Nephron progenitor cell (in vitro differentiated cells): ENCODE measurements at regions not wholly inside any gene's neighbourhood (a gene's known extent, or its start where the extent isn't known, plus 50 kb on each side); places are given as distances from the start of the nearest gene placed in this dataset.
"Not testable (repeated sequence)": the region's sequence is repeated elsewhere in the genome, so short reads cannot be mapped to it uniquely, and the experiment has no call there.

Experiments
- DNase-seq: peaks from one replicate; pipeline ENCODE4 v3.0.0; 2021
- H3K27ac Mint-ChIP-seq: 2 replicates; pipeline ENCODE4 v1.8.0; 2021; ENCODE audit warnings: mild to moderate bottlenecking, moderate library complexity, mixed read lengths
- H3K27me3 Mint-ChIP-seq: 2 replicates; pipeline ENCODE4 v1.8.0; 2021; ENCODE audit warnings: mild to moderate bottlenecking, low read depth, mixed read lengths; ENCODE audit not compliant: poor library complexity
- H3K36me3 Mint-ChIP-seq: 2 replicates; pipeline ENCODE4 v1.8.0; 2021; ENCODE audit warnings: low read depth, mixed read lengths
- H3K4me1 Mint-ChIP-seq: 2 replicates; pipeline ENCODE4 v1.8.0; 2021; ENCODE audit warnings: mixed read lengths
- H3K4me3 Mint-ChIP-seq: 2 replicates; pipeline ENCODE4 v1.8.0; 2021; ENCODE audit warnings: mild to moderate bottlenecking, moderate library complexity, mixed read lengths
- H3K9me3 Mint-ChIP-seq: 2 replicates; pipeline ENCODE4 v1.8.0; 2021; ENCODE audit warnings: mild to moderate bottlenecking, moderate library complexity, mixed read lengths
- TF ChIP-seq, protein P1 (sequence below): fragments of 200-600 bp; sonication (generic); IDR thresholded peaks from 2 replicates; pipeline ENCODE4 v1.5.0; 2021; ENCODE audit warnings: antibody characterized with exemption

DNA sequence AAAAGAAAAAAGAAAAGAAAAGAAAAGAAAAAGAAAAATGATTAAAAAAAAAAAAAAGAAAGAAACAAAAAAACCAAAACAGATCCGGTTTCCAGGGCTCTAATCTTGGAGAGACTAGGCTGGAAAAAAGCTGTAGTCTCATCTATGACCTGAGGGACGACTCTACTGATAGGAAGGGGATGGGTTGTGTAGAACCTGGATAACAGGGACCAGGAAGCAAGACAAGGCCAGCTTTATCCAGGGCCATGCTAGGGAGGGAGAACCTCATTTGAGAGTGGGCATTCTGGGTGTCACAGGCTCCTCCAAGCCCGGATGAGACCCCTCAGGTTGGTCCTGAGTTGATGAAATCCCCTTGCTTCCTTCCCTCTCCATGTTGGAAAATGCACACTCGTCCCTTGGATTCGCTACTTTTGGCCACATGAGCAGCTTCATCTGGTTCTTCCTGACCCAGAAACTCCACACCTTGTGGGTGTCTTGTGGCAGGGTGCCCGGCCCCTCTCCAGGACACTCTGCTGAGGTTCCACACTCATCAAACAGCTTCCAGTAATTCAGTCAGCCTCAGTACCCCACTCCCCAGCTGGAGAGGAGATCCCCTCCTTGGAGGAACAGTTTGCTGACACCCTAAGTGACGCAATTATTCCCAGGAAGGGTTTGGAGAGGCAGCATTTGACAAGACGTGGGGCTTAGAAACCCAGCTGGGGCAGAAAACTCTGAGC lies 71.1 kb upstream of the LHFPL2 start:
- H3K4me1 Mint-ChIP-seq = peaks cover 42% of the 10 kb centered on the region

DNA sequence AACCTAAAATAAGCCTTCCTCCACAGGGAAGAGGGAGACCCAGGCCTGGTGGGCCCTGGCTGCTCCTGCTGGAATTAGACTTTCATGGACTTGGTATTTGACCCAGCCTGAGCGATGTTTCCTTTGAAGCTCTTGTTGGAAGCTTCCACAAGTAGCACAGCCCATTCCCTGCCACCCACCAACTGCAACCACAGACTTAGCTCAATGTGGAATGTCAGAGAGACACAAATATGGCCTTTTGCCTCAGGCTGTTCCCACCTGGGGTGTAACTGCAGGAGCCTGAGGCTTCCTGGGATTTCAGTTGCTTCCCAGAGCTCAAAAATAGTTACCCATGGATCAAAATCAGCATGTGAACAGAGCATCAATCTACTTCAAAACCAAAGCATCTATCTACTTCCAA lies 70.3 kb upstream of the LHFPL2 start:
- no peak overlapping the region for H3K27ac Mint-ChIP-seq
- H3K27me3 Mint-ChIP-seq = peaks cover 7% of the 10 kb centered on the region
- TF ChIP-seq, protein P1, sequence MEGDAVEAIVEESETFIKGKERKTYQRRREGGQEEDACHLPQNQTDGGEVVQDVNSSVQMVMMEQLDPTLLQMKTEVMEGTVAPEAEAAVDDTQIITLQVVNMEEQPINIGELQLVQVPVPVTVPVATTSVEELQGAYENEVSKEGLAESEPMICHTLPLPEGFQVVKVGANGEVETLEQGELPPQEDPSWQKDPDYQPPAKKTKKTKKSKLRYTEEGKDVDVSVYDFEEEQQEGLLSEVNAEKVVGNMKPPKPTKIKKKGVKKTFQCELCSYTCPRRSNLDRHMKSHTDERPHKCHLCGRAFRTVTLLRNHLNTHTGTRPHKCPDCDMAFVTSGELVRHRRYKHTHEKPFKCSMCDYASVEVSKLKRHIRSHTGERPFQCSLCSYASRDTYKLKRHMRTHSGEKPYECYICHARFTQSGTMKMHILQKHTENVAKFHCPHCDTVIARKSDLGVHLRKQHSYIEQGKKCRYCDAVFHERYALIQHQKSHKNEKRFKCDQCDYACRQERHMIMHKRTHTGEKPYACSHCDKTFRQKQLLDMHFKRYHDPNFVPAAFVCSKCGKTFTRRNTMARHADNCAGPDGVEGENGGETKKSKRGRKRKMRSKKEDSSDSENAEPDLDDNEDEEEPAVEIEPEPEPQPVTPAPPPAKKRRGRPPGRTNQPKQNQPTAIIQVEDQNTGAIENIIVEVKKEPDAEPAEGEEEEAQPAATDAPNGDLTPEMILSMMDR = no peak
- H3K4me3 Mint-ChIP-seq = no peak overlapping the region
- DNase-seq = no peak
- H3K4me1 Mint-ChIP-seq = peaks cover 42% of the 10 kb centered on the region
- no peaks in the 10 kb centered on the region for H3K36me3 Mint-ChIP-seq
- H3K9me3 Mint-ChIP-seq = no peaks in the 10 kb centered on the region

More for the DNA sequence above, 71.1 kb upstream of the LHFPL2 start:
- Mint-ChIP-seq H3K27ac (peak overlapping the region; percentile 54), H3K9me3 (no peaks in the 10 kb centered on the region), H3K27me3 (peaks cover 7% of the 10 kb centered on the region), H3K36me3 (no peaks in the 10 kb centered on the region), H3K4me3 (no peak overlapping the region)
- DNase-seq = no peak
- TF ChIP-seq, protein P1 = no peak

DNA sequence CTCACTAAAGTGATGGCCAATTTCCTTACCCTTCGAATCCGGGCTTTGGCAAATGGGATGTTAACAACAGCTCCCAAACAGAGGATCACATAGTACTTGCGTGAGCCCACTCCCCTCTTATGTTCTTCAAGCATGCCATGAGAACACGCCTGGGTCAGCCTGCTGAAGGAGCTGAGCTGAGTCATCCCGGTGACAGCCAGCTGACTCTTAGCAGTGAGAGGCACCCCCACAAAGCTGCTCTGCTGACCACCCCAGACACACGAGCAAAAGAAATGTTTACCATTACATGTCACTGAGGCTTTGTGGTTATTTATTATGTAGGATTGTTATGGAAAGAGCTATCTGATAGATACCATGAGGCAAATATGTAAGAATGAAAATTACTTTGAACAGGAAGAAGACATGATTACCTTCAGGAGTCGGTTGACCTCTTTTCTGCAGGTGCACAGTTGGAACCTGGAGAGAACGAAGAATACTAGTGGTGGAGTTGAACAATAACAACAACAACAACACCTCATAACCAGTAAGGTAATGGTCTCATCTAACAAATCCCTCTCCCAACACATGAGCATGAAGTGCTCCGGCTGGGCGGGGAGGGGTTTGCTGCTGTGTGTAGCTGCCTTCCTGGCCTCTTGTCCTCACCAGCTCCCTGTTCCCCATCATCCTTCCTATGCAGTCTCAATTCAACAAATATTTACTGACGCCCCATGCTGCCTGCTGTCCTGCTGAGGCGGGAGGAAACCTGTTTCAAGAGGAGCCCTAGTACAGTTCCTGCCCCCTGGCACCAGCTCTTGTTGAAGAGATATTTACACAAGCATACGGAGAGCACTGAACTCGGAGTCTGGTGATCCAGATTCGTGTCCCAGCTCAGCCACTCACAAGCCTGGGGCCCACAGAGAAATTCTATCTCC lies 69.4 kb upstream of the LHFPL2 start:
- Mint-ChIP-seq H3K36me3 (no peaks in the 10 kb centered on the region), H3K4me1 (peaks cover 42% of the 10 kb centered on the region), H3K27ac (no peak overlapping the region), H3K4me3 (no peak overlapping the region), H3K27me3 (peaks cover 7% of the 10 kb centered on the region), H3K9me3 (no peaks in the 10 kb centered on the region)
- TF ChIP-seq, protein P1 = no peak
- DNase-seq = no peak

DNA sequence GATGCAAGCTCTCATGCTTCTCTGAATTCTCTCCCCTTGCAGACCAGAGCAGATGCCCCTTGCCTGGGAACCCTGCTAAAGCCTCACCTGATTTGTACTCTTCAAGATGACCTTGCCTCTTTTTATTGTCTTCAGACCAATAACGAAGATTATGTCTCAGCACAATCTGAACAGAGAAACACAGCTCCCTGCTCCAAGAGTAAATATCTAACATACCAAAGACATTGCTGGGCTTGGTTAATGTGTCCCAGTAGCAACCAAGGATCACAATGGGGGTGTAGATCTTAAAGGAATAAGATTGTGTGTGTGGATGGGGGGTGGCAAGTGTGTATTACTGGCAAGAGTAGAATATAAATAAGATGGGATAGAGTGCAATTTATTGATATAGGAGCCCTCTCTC lies 67.6 kb upstream of the LHFPL2 start:
- Mint-ChIP-seq H3K4me3 (no peak overlapping the region), H3K27me3 (peaks cover 7% of the 10 kb centered on the region), H3K36me3 (peaks cover 2% of the 10 kb centered on the region), H3K4me1 (peaks cover 34% of the 10 kb centered on the region), H3K9me3 (peaks cover 13% of the 10 kb centered on the region), H3K27ac (no peak overlapping the region)
- no peak for DNase-seq
- TF ChIP-seq, protein P1 = no peak

DNA sequence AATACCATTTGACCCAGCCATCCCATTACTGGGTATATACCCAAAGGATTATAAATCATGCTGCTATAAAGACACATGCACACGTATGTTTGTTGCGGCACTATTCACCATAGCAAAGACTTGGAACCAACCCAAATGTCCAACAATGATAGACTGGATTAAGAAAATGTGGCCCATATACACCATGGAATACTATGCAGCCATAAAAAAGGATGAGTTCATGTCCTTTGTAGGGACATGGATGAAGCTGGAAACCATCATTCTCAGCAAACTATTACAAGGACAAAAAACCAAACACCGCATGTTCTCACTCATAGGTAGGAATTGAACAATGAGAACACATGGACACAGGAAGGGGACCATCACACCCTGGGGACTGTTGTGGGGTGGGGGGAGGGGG lies 66.8 kb upstream of the LHFPL2 start:
- not testable (repeated sequence) for DNase-seq, H3K27me3 Mint-ChIP-seq, H3K36me3 Mint-ChIP-seq, H3K27ac Mint-ChIP-seq, H3K4me3 Mint-ChIP-seq
- peaks cover 25% of the 10 kb centered on the region for H3K4me1 Mint-ChIP-seq
- H3K9me3 Mint-ChIP-seq = peaks cover 22% of the 10 kb centered on the region

DNA sequence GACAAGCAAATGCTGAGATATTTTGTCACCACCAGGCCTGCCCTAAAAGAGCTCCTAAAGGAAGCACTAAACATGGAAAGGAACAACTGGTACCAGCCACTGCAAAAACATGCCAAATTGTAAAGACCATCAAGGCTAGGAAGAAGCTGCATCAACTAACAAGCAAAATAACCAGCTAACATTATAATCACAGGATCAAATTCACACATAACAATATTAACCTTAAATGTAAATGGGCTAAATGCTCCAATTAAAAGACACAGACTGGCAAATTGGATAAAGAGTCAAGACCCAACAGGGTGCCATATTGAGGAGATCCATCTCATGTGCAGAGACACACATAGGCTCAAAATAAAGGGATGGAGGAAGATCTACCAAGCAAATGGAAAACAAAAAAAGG lies 63.1 kb upstream of the LHFPL2 start:
- Mint-ChIP-seq H3K9me3 (peaks cover 37% of the 10 kb centered on the region), H3K36me3 (peaks cover 14% of the 10 kb centered on the region)
- not testable (repeated sequence) for H3K27ac Mint-ChIP-seq, H3K27me3 Mint-ChIP-seq, H3K4me3 Mint-ChIP-seq, DNase-seq, H3K4me1 Mint-ChIP-seq

DNA sequence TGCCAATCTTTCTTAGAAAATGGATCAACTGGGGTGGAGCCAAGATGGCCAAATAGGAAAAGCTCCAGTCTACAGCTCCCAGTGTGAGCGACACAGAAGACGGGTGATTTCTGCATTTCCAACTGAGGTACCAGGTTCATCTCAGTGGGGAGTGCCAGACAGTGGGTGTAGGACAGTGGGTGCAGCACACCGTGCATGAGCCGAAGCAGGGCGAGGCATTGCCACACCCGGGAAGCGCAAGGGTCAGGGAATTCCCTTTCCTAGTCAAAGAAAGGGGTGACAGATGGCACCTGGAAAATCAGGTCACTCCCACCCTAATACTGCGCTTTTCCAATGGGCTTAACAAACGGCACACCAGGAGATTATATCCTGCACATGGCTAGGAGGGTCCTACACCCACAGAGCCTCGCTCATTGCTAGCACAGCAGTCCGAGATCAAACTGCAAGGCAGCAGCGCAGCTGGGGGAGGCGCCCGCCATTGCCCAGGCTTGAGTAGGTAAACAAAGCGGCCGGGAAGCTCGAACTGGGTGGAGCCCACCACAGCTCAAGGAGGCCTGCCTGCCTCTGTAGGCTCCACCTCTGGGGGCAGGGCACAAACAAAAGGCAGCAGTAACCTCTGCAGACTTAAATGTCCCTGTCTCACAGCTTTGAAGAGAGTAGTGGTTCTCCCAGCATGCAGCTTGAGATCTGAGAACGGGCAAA lies 61.3 kb upstream of the LHFPL2 start:
- H3K27ac Mint-ChIP-seq, H3K4me1 Mint-ChIP-seq, DNase-seq, H3K27me3 Mint-ChIP-seq, H3K4me3 Mint-ChIP-seq: not testable (repeated sequence)
- Mint-ChIP-seq H3K36me3 (peaks cover 14% of the 10 kb centered on the region), H3K9me3 (peaks cover 37% of the 10 kb centered on the region)
